Keratinocyte (primary cell): ENCODE measurements at regions not wholly inside any gene's neighbourhood (a gene's known extent, or its start where the extent isn't known, plus 50 kb on each side); places are given as distances from the start of the nearest gene placed in this dataset.

Experiments used
- DNase-seq: peaks from one replicate; pipeline ENCODE4 v3.0.0-alpha.2; 2011; ENCODE audit warnings: low read depth, missing footprints, low spot score
- FAIRE-seq: peaks from 2 replicates; lab custom pipeline; 2011; peaks lifted over from hg19 to GRCh38; lab: Jason Lieb, UNC
- H2AFZ ChIP-seq: 2 replicates; pipeline ENCODE4 v1.6.0; 2012; ENCODE audit warnings: low read length, control low read depth, inconsistent platforms; ENCODE audit not compliant: control insufficient read depth
- H3K27ac ChIP-seq: 2 replicates; pipeline ENCODE4 v1.5.1; 2011; ENCODE audit warnings: low read length; ENCODE audit not compliant: control insufficient read depth, insufficient read depth
- H3K27me3 ChIP-seq: 3 replicates; pipeline ENCODE4 v1.6.0; 2011; ENCODE audit warnings: low read length; ENCODE audit not compliant: control insufficient read depth, insufficient read depth; ENCODE audit errors: extremely low read depth
- H3K36me3 ChIP-seq, 2 experiments: 2 replicates in 1 of 2; 3 replicates in 1 of 2; pipeline ENCODE4 v1.5.1; 2011; ENCODE audit warnings: low read length in 2 of 2, mild to moderate bottlenecking in 1 of 2; ENCODE audit not compliant: control insufficient read depth in 2 of 2, insufficient read depth in 2 of 2; ENCODE audit errors: extremely low read depth in 1 of 2
- H3K4me1 ChIP-seq: 3 replicates; pipeline ENCODE4 v1.5.1; 2011; ENCODE audit warnings: low read length; ENCODE audit not compliant: control insufficient read depth, insufficient read depth; ENCODE audit errors: extremely low read depth
- H3K4me2 ChIP-seq: 3 replicates; pipeline ENCODE4 v1.6.0; 2011; ENCODE audit warnings: low read depth, low read length; ENCODE audit not compliant: control insufficient read depth, insufficient read depth; ENCODE audit errors: extremely low read depth
- H3K4me3 ChIP-seq, 3 experiments: fragments of 200-600 bp in 1 of 3; sonication (generic) in 1 of 3; 2 replicates in 2 of 3; 3 replicates in 1 of 3; pipeline ENCODE4 v1.5.1; 2011 to 2016; ENCODE audit warnings: low read length in 3 of 3, mild to moderate bottlenecking in 3 of 3, control low read depth in 2 of 3, inconsistent platforms in 1 of 3, low read depth in 1 of 3, mixed read lengths in 1 of 3, mixed run types in 1 of 3, moderate library complexity in 1 of 3; ENCODE audit not compliant: control insufficient read depth in 2 of 3, insufficient read depth in 2 of 3; ENCODE audit errors: extremely low read depth in 1 of 3
- H3K79me2 ChIP-seq: 2 replicates; pipeline ENCODE4 v1.6.0; 2012; ENCODE audit warnings: low read length; ENCODE audit not compliant: control insufficient read depth, insufficient read depth
- H3K9ac ChIP-seq: 3 replicates; pipeline ENCODE4 v1.6.0; 2011; ENCODE audit warnings: low read length; ENCODE audit not compliant: control insufficient read depth, insufficient read depth; ENCODE audit errors: extremely low read depth
- H3K9me1 ChIP-seq: 3 replicates; pipeline ENCODE4 v1.6.0; 2011; ENCODE audit warnings: low read length; ENCODE audit not compliant: control insufficient read depth, insufficient read depth; ENCODE audit errors: extremely low read depth
- H3K9me3 ChIP-seq: 2 replicates; pipeline ENCODE4 v1.5.1; 2012; ENCODE audit warnings: low read depth, low read length; ENCODE audit not compliant: control insufficient read depth
- H4K20me1 ChIP-seq: 3 replicates; pipeline ENCODE4 v1.6.0; 2011; ENCODE audit warnings: low read length; ENCODE audit not compliant: control insufficient read depth, insufficient read depth; ENCODE audit errors: extremely low read depth
- EZH2 ChIP-seq: IDR thresholded peaks from one replicate; pipeline ENCODE4 v1.6.1; 2012; ENCODE audit warnings: inconsistent platforms, mild to moderate bottlenecking, low read length, moderate library complexity
- dilution Hi-C: fragments of 300-500 bp; cut with MboI; formaldehyde crosslinking; loops from one replicate; pipeline ENCODE4 v1.7.0; 2020; ENCODE audit warnings: low sequenced_read_pairs; ENCODE audit not compliant: extremely low pct_ligation_motif_present
- TF ChIP-seq, protein P1 (sequence below), 3 experiments: IDR thresholded peaks in 1 of 3; conservative IDR thresholded peaks in 1 of 3; optimal IDR thresholded peaks in 1 of 3; 2 replicates in 2 of 3; 3 replicates in 1 of 3; pipeline versions ENCODE3 to v1.5.1; 2011; ENCODE audit warnings: low read length in 3 of 3, mild to moderate bottlenecking in 3 of 3, moderate library complexity in 2 of 3, control low read depth in 1 of 3, inconsistent platforms in 1 of 3; ENCODE audit not compliant: insufficient read depth in 2 of 3; ENCODE audit errors: extremely low read depth in 1 of 3

DNA sequence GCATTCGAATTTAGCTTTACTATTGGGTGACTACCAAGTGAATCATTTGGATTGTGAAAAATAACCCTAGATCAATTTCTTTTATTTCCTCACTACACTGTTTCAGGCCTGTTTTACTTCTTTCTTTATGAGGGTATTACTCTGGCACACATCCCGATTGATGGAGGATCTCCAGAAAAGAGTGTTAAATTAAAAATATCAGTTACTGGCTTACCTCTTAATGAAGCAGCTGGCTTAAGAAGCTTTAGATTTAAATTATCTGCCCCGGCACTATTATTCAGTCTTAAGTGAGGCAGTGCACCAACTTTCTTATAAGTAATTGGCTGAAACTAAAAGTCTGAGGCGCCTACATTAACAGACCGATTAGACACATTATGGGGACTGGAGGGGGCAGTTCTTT is 1097.4 kb downstream of the TTLL7 start:
- no peak overlapping the region for H3K4me2 ChIP-seq
- H3K4me1 ChIP-seq = no peaks in the 10 kb centered on the region
- no peaks in the 10 kb centered on the region for H3K36me3 ChIP-seq
- no peak overlapping the region for H3K27ac ChIP-seq
- H3K79me2 ChIP-seq = no peaks in the 10 kb centered on the region
- no peaks in the 10 kb centered on the region for H3K9me1 ChIP-seq
- dilution Hi-C loops = no loop called here
- no peaks in the 10 kb centered on the region for H3K27me3 ChIP-seq
- H2AFZ ChIP-seq = no peak overlapping the region
- H3K9me3 ChIP-seq = no peaks in the 10 kb centered on the region
- no peak for TF ChIP-seq EZH2
- TF ChIP-seq, protein P1, sequence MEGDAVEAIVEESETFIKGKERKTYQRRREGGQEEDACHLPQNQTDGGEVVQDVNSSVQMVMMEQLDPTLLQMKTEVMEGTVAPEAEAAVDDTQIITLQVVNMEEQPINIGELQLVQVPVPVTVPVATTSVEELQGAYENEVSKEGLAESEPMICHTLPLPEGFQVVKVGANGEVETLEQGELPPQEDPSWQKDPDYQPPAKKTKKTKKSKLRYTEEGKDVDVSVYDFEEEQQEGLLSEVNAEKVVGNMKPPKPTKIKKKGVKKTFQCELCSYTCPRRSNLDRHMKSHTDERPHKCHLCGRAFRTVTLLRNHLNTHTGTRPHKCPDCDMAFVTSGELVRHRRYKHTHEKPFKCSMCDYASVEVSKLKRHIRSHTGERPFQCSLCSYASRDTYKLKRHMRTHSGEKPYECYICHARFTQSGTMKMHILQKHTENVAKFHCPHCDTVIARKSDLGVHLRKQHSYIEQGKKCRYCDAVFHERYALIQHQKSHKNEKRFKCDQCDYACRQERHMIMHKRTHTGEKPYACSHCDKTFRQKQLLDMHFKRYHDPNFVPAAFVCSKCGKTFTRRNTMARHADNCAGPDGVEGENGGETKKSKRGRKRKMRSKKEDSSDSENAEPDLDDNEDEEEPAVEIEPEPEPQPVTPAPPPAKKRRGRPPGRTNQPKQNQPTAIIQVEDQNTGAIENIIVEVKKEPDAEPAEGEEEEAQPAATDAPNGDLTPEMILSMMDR (optimal IDR thresholded peaks at IDR 0.05 in 1 of 3, IDR thresholded peaks at IDR 0.05 in 1 of 3, conservative IDR thresholded peaks at IDR 0.05 in 1 of 3; ENCODE audit: extremely low read depth in 1 of 3, insufficient read depth in 2 of 3, low read length in 3 of 3) = no peak
- no peak overlapping the region for H3K4me3 ChIP-seq
- H3K9ac ChIP-seq = no peak overlapping the region
- FAIRE-seq (no peak), DNase-seq (no peak)
- no peaks in the 10 kb centered on the region for H4K20me1 ChIP-seq

DNA sequence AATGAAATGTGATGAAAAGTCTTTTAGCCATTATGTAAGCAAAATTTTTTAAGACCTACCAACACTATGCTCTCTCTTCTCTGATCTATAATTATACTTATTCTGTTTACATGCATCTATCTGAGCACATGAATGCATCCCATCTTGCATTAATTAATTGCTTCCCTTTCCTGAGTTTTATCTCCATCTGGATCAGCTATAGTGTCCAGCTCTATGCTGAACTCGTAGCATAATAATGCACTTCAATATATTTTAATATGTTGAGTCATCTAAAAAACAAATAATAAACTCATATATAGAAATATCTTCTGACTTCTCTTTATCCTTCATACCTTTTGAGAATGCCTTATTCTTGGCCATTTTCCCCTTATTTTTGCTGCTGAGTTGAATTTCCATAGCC is 1097.8 kb downstream of the TTLL7 start:
- Histone ChIP-seq H3K9ac (no peak overlapping the region), H3K4me2 (no peak overlapping the region), H3K4me3 (no peak overlapping the region), H3K27me3 (no peaks in the 10 kb centered on the region), H3K4me1 (no peaks in the 10 kb centered on the region), H3K9me1 (no peaks in the 10 kb centered on the region), H4K20me1 (no peaks in the 10 kb centered on the region), H3K9me3 (no peaks in the 10 kb centered on the region), H3K36me3 (no peaks in the 10 kb centered on the region), H3K79me2 (no peaks in the 10 kb centered on the region), H3K27ac (no peak overlapping the region), H2AFZ (no peak overlapping the region)
- FAIRE-seq (no peak), DNase-seq (no peak)
- TF ChIP-seq, protein P1 (optimal IDR thresholded peaks at IDR 0.05 in 1 of 3, IDR thresholded peaks at IDR 0.05 in 1 of 3, conservative IDR thresholded peaks at IDR 0.05 in 1 of 3; ENCODE audit: extremely low read depth in 1 of 3, insufficient read depth in 2 of 3, low read length in 3 of 3) = no peak
- TF ChIP-seq EZH2 = no peak
- dilution Hi-C loops = no loop called here
